Ishikawa (cell line): ENCODE measurements at regions not wholly inside any gene's neighbourhood (a gene's known extent, or its start where the extent isn't known, plus 50 kb on each side); places are given as distances from the start of the nearest gene placed in this dataset.
A peak's percentile ranks its signal among the peaks of the same experiment; 100 is the strongest.

ENCODE experiments used
- CEBPB ChIP-seq: IDR thresholded peaks from 2 replicates; pipeline ENCODE4 v1.6.1; 2012
- EGR1 ChIP-seq: IDR thresholded peaks from 2 replicates; pipeline ENCODE4 v1.6.1; 2012
- EP300 ChIP-seq: IDR thresholded peaks from 2 replicates; pipeline ENCODE4 v1.6.1; 2012; ENCODE audit warnings: borderline replicate concordance
- MAX ChIP-seq: IDR thresholded peaks from 2 replicates; pipeline ENCODE4 v1.6.1; 2012
- RAD21 ChIP-seq: IDR thresholded peaks from 2 replicates; pipeline ENCODE4 v1.6.1; 2012; ENCODE audit warnings: low read depth
- TAF1 ChIP-seq: IDR thresholded peaks from 2 replicates; pipeline ENCODE4 v1.6.1; 2012; ENCODE audit warnings: low read depth, mild to moderate bottlenecking
- YY1 ChIP-seq: IDR thresholded peaks from 2 replicates; pipeline ENCODE4 v1.6.1; 2012; ENCODE audit warnings: low read depth

GRCh38 chr2:146927080-146927711 lies 917.6 kb upstream of the ACVR2A start:
- peak; percentile 65 for TF ChIP-seq RAD21
- TF ChIP-seq EP300, result no peak
- TF ChIP-seq YY1, result no peak
- TF ChIP-seq TAF1, result no peak
- TF ChIP-seq MAX, result no peak
- no peak for TF ChIP-seq CEBPB
- TF ChIP-seq EGR1, result no peak
